ENCODE measurements at regions not wholly inside any gene's neighbourhood (a gene's known extent, or its start where the extent isn't known, plus 50 kb on each side); places are given as distances from the start of the nearest gene placed in this dataset.
A peak's percentile ranks its signal among the peaks of the same experiment; 100 is the strongest.
"Not testable (repeated sequence)": the region's sequence is repeated elsewhere in the genome, so short reads cannot be mapped to it uniquely, and the experiment has no call there.

- no peak for DNase-seq
Measured at GRCh38 chr2:234181121-234181520, 130.6 kb downstream of the SPP2 start.

GRCh38 chr2:234179031-234179363 is 128.5 kb downstream of the SPP2 start:
- no peak for DNase-seq

GRCh38 chr2:234178330-234179030 is 128.0 kb downstream of the SPP2 start:
- no peak for DNase-seq

GRCh38 chr2:234175649-234176048 is 125.1 kb downstream of the SPP2 start:
- DNase-seq, result no peak

GRCh38 chr2:234174742-234175141 is 124.2 kb downstream of the SPP2 start:
- DNase-seq, result no peak

- no peak for DNase-seq
Measured at GRCh38 chr2:234172532-234172931, 122.0 kb downstream of the SPP2 start.

GRCh38 chr2:234172066-234172465 is 121.6 kb downstream of the SPP2 start:
- DNase-seq, result no peak

GRCh38 chr2:234171666-234172065 is 121.2 kb downstream of the SPP2 start:
- no peak for DNase-seq

- DNase-seq, result no peak
Measured at GRCh38 chr2:234169674-234170073, 119.2 kb downstream of the SPP2 start.

GRCh38 chr2:234168605-234169570 is 118.4 kb downstream of the SPP2 start:
- DNase-seq, result not testable (repeated sequence)

- no peak for DNase-seq
Measured at GRCh38 chr2:234166531-234166930, 116.0 kb downstream of the SPP2 start.

- DNase-seq, result no peak
Measured at GRCh38 chr2:234165421-234165820, 114.9 kb downstream of the SPP2 start.

- DNase-seq, result no peak
Measured at GRCh38 chr2:234164493-234165413, 114.3 kb downstream of the SPP2 start.

- DNase-seq, result no peak
Measured at GRCh38 chr2:234163510-234164045, 113.1 kb downstream of the SPP2 start.

GRCh38 chr2:234162861-234163260 is 112.4 kb downstream of the SPP2 start:
- DNase-seq, result no peak

- DNase-seq, result no peak
Measured at GRCh38 chr2:234161932-234162331, 111.4 kb downstream of the SPP2 start.

- no peak for DNase-seq
Measured at GRCh38 chr2:234158812-234159211, 108.3 kb downstream of the SPP2 start.

- no peak for DNase-seq
Measured at GRCh38 chr2:234157817-234158588, 107.5 kb downstream of the SPP2 start.

- DNase-seq, result no peak
Measured at GRCh38 chr2:234156326-234156725, 105.8 kb downstream of the SPP2 start.

GRCh38 chr2:234152835-234153234 is 102.3 kb downstream of the SPP2 start:
- DNase-seq, result not testable (repeated sequence)

GRCh38 chr2:234147335-234147861 is 96.9 kb downstream of the SPP2 start:
- DNase-seq, result peak; percentile 43

Measured in NCI-H1417 treated with DMSO at 0.1 percent for 48 hours (cell line).